MM.1S (cell line): ENCODE measurements at regions not wholly inside any gene's neighbourhood (a gene's known extent, or its start where the extent isn't known, plus 50 kb on each side); places are given as distances from the start of the nearest gene placed in this dataset.

Source experiments
- CTCF ChIP-seq: fragments of 300-600 bp; sonication (generic); IDR thresholded peaks from 2 replicates; pipeline ENCODE4 v1.5.1; 2016; ENCODE audit warnings: antibody characterized with exemption, low read length, mixed read lengths
- EZH2 ChIP-seq: fragments of 300-600 bp; sonication (generic); optimal IDR thresholded peaks from 2 replicates; pipeline ENCODE3; 2017; ENCODE audit warnings: low read depth, mild to moderate bottlenecking, antibody characterized with exemption, low read length, mixed read lengths

GRCh38 chr9:87036506-87036905 is 89.2 kb upstream of the GAS1 start:
- TF ChIP-seq CTCF (no peak), EZH2 (no peak)
